Neuronal stem cell (in vitro differentiated cells): ENCODE measurements at regions not wholly inside any gene's neighbourhood (a gene's known extent, or its start where the extent isn't known, plus 50 kb on each side); places are given as distances from the start of the nearest gene placed in this dataset.

Experiments used
- DNase-seq: peaks from one replicate; pipeline ENCODE4 v3.0.0-alpha.2; 2013; ENCODE audit warnings: low spot score
- H2AFZ ChIP-seq: one replicate; pipeline ENCODE4 v1.6.1; 2013; ENCODE audit warnings: mild to moderate bottlenecking, low read length, inconsistent platforms
- H2AK5ac ChIP-seq: 2 replicates; pipeline ENCODE4 v1.6.1; 2013; ENCODE audit warnings: low read depth, mild to moderate bottlenecking, inconsistent platforms, low read length, moderate library complexity, mixed read lengths
- H2BK120ac ChIP-seq: 2 replicates; pipeline ENCODE4 v1.6.1; 2013; ENCODE audit warnings: low read depth, mild to moderate bottlenecking, inconsistent platforms, low read length, moderate library complexity, mixed read lengths
- H2BK12ac ChIP-seq: one replicate; pipeline ENCODE4 v1.6.1; 2013; ENCODE audit warnings: low read length, inconsistent platforms
- H2BK15ac ChIP-seq: 2 replicates; pipeline ENCODE4 v1.6.1; 2013; ENCODE audit warnings: mild to moderate bottlenecking, low read length, inconsistent platforms, mixed read lengths
- H2BK5ac ChIP-seq: one replicate; pipeline ENCODE4 v1.6.1; 2013; ENCODE audit warnings: inconsistent platforms, mild to moderate bottlenecking, low read length, moderate library complexity
- H3K14ac ChIP-seq: one replicate; pipeline ENCODE4 v1.6.1; 2013; ENCODE audit warnings: low read length, inconsistent platforms
- H3K18ac ChIP-seq: 2 replicates; pipeline ENCODE4 v1.6.1; 2013; ENCODE audit warnings: low read length, inconsistent platforms
- H3K23ac ChIP-seq: 2 replicates; pipeline ENCODE4 v1.6.1; 2013; ENCODE audit warnings: low read depth, mild to moderate bottlenecking, mixed read lengths, low read length, inconsistent platforms; ENCODE audit not compliant: poor library complexity
- H3K27ac ChIP-seq: replicated peaks from 3 replicates; pipeline ENCODE4 v1.5.1; 2013; ENCODE audit warnings: low read length, inconsistent platforms
- H3K27me3 ChIP-seq, 3 experiments: 2 replicates each; pipeline ENCODE4 v1.6.1; 2013; ENCODE audit warnings: low read length in 3 of 3, mild to moderate bottlenecking in 2 of 3, inconsistent platforms in 1 of 3, low read depth in 1 of 3, mixed read lengths in 1 of 3, moderate library complexity in 1 of 3; ENCODE audit not compliant: control insufficient read depth in 3 of 3, insufficient read depth in 3 of 3
- H3K36me3 ChIP-seq, 2 donors: replicated peaks in 1 of 2; 2 replicates each; pipeline ENCODE4 v1.6.1; 2013; ENCODE audit warnings: low read length in 2 of 2; ENCODE audit not compliant: control insufficient read depth in 2 of 2, insufficient read depth in 2 of 2
- H3K4ac ChIP-seq: 2 replicates; pipeline ENCODE4 v1.6.1; 2013; ENCODE audit warnings: inconsistent platforms, mild to moderate bottlenecking, low read length, moderate library complexity
- H3K4me1 ChIP-seq, 2 donors: 1 replicate in 1 of 2; 2 replicates in 1 of 2; pipeline ENCODE4 v1.6.1; 2013; ENCODE audit warnings: low read length in 2 of 2, low read depth in 1 of 2; ENCODE audit not compliant: control insufficient read depth in 2 of 2, insufficient read depth in 1 of 2
- H3K4me2 ChIP-seq: one replicate; pipeline ENCODE4 v1.6.1; 2013; ENCODE audit warnings: mild to moderate bottlenecking, low read length, inconsistent platforms; ENCODE audit not compliant: insufficient read depth, poor library complexity, severe bottlenecking
- H3K4me3 ChIP-seq, 2 donors: 2 replicates each; pipeline ENCODE4 v1.5.1; 2013; ENCODE audit warnings: low read length in 2 of 2, mild to moderate bottlenecking in 2 of 2, inconsistent platforms in 1 of 2, moderate library complexity in 1 of 2
- H3K79me1 ChIP-seq: one replicate; pipeline ENCODE4 v1.6.1; 2013; ENCODE audit warnings: low read depth, mild to moderate bottlenecking, inconsistent platforms, low read length, moderate library complexity
- H3K9ac ChIP-seq: one replicate; pipeline ENCODE4 v1.6.1; 2013; ENCODE audit warnings: mild to moderate bottlenecking, low read depth, low read length, inconsistent platforms; ENCODE audit not compliant: poor library complexity
- H3K9me3 ChIP-seq, 2 donors: replicated peaks in 1 of 2; 2 replicates each; pipeline versions ENCODE3 to v1.6.1; 2013; ENCODE audit warnings: low read length in 2 of 2, mild to moderate bottlenecking in 2 of 2, inconsistent platforms in 1 of 2, low read depth in 1 of 2, mixed read lengths in 1 of 2, moderate library complexity in 1 of 2; ENCODE audit not compliant: control insufficient read depth in 2 of 2, insufficient read depth in 1 of 2
- H4K8ac ChIP-seq: one replicate; pipeline ENCODE4 v1.6.1; 2013; ENCODE audit warnings: low read depth, mild to moderate bottlenecking, inconsistent platforms, low read length, moderate library complexity
- H4K91ac ChIP-seq: one replicate; pipeline ENCODE4 v1.6.1; 2013; ENCODE audit warnings: low read length, low read depth, mild to moderate bottlenecking, inconsistent platforms; ENCODE audit not compliant: poor library complexity
- WGBS, 2 donors: extraction: QIAGEN DNeasy Blood & Tissue Kit; methylation state at CpG; one replicate each; pipeline ENCODE4 v1.1.7; 2013; ENCODE audit warnings: missing lambda C conversion rate in 2 of 2, mixed read lengths in 1 of 2; ENCODE audit not compliant: insufficient read length in 2 of 2, insufficient replicate concordance in 1 of 2; ENCODE audit errors: extremely low coverage in 2 of 2; 5-methylcytosine and 5-hydroxymethylcytosine counted together

- Histone ChIP-seq H3K9me3 (no peaks in the 10 kb centered on the region), H3K27me3 (no peaks in the 10 kb centered on the region), H3K27ac (no peak overlapping the region), H4K8ac (no peak overlapping the region), H3K23ac (no peak overlapping the region), H3K4me2 (no peak overlapping the region), H3K79me1 (no peaks in the 10 kb centered on the region), H2BK15ac (no peak overlapping the region), H4K91ac (no peak overlapping the region), H2BK12ac (peak overlapping the region; percentile 11), H3K14ac (no peak overlapping the region), H3K18ac (peak overlapping the region; percentile 44), H3K36me3 (no peaks in the 10 kb centered on the region), H3K4ac (no peak overlapping the region), H2BK120ac (no peak overlapping the region), H3K4me1 (peaks cover 49 to 75% of the 10 kb centered on the region in 2 donors), H3K4me3 (no peak overlapping the region), H2AFZ (no peak overlapping the region), H2BK5ac (peak overlapping the region; percentile 15), H2AK5ac (no peak overlapping the region), H3K9ac (no peak overlapping the region)
- WGBS, 2 donors: no CpG with 5 or more reads among the region's 10 CpGs
- no peak for DNase-seq
Observed at GRCh38 chr6:44663860-44664634, 276.5 kb downstream of the CDC5L start.

- Histone ChIP-seq H3K79me1 (no peaks in the 10 kb centered on the region), H3K14ac (no peak overlapping the region), H2BK15ac (no peak overlapping the region), H2AK5ac (no peak overlapping the region), H3K4me2 (no peak overlapping the region), H4K91ac (no peak overlapping the region), H3K9me3 (no peaks in the 10 kb centered on the region), H3K27ac (no peak overlapping the region), H3K4me1 (peaks cover 49 to 75% of the 10 kb centered on the region in 2 donors), H3K36me3 (no peaks in the 10 kb centered on the region), H3K4me3 (no peak overlapping the region), H2BK12ac (no peak overlapping the region), H3K18ac (no peak overlapping the region), H3K23ac (no peak overlapping the region), H4K8ac (no peak overlapping the region), H2BK120ac (no peak overlapping the region), H2BK5ac (no peak overlapping the region), H3K9ac (no peak overlapping the region), H3K27me3 (no peaks in the 10 kb centered on the region), H2AFZ (peak overlapping the region; percentile 34), H3K4ac (no peak overlapping the region)
- no peak for DNase-seq
- WGBS, 2 donors: no CpG with 5 or more reads among the region's 4 CpGs
Observed at GRCh38 chr6:44664716-44665115, 277.2 kb downstream of the CDC5L start.

- no peaks in the 10 kb centered on the region for H3K9me3 ChIP-seq
- peaks cover 49 to 75% of the 10 kb centered on the region in 2 donors for H3K4me1 ChIP-seq
- no peaks in the 10 kb centered on the region for H3K79me1 ChIP-seq
- no peak overlapping the region for H3K14ac ChIP-seq
- H3K27me3 ChIP-seq: no peaks in the 10 kb centered on the region
- no peak for DNase-seq
- H3K4ac ChIP-seq: no peak overlapping the region
- no peak overlapping the region for H3K27ac ChIP-seq
- no peak overlapping the region for H2AK5ac ChIP-seq
- H3K36me3 ChIP-seq: no peaks in the 10 kb centered on the region
- no peak overlapping the region for H2BK120ac ChIP-seq
- no peak overlapping the region for H4K91ac ChIP-seq
- no peak overlapping the region for H3K9ac ChIP-seq
- H4K8ac ChIP-seq: no peak overlapping the region
- H2BK15ac ChIP-seq: no peak overlapping the region
- H3K23ac ChIP-seq: no peak overlapping the region
- H3K4me3 ChIP-seq: no peak overlapping the region
- no peak overlapping the region for H3K4me2 ChIP-seq
- WGBS, 2 donors: no CpG with 5 or more reads among the region's 3 CpGs
- peak overlapping the region; percentile 31 for H3K18ac ChIP-seq
- H2BK12ac ChIP-seq: no peak overlapping the region
- H2AFZ ChIP-seq: peak overlapping the region; percentile 34
- H2BK5ac ChIP-seq: no peak overlapping the region
Observed at GRCh38 chr6:44665143-44665542, 277.6 kb downstream of the CDC5L start.

GRCh38 chr6:44665683-44666082 lies 278.2 kb downstream of the CDC5L start:
- H2BK120ac ChIP-seq: no peak overlapping the region
- DNase-seq: no peak
- peak overlapping the region; percentile 34 for H2AFZ ChIP-seq
- no peaks in the 10 kb centered on the region for H3K27me3 ChIP-seq
- WGBS, 2 donors: no CpG with 5 or more reads among the region's 9 CpGs
- no peak overlapping the region for H3K4ac ChIP-seq
- no peaks in the 10 kb centered on the region for H3K36me3 ChIP-seq
- peak overlapping the region; percentile 58 for H3K18ac ChIP-seq
- H2BK5ac ChIP-seq: no peak overlapping the region
- H3K23ac ChIP-seq: no peak overlapping the region
- H4K8ac ChIP-seq: no peak overlapping the region
- no peak overlapping the region for H3K9ac ChIP-seq
- no peak overlapping the region for H3K14ac ChIP-seq
- no peak overlapping the region for H3K4me2 ChIP-seq
- no peak overlapping the region for H3K27ac ChIP-seq
- no peak overlapping the region for H2BK12ac ChIP-seq
- H3K9me3 ChIP-seq: no peaks in the 10 kb centered on the region
- no peaks in the 10 kb centered on the region for H3K79me1 ChIP-seq
- peak overlapping the region; percentile 53 for H2AK5ac ChIP-seq
- no peak overlapping the region for H2BK15ac ChIP-seq
- H3K4me1 ChIP-seq: peaks cover 49 to 72% of the 10 kb centered on the region in 2 donors
- no peak overlapping the region for H3K4me3 ChIP-seq
- H4K91ac ChIP-seq: no peak overlapping the region
